ENCODE measurements at regions not wholly inside any gene's neighbourhood (a gene's known extent, or its start where the extent isn't known, plus 50 kb on each side); places are given as distances from the start of the nearest gene placed in this dataset.

GRCh38 chr13:68636784-68637183 lies 1406.6 kb upstream of the PCDH9 start:
- H3K9me3 Mint-ChIP-seq (ENCODE audit: low read depth) = peaks cover 11% of the 10 kb centered on the region
- CTCF ChIA-PET = no interaction called here
- no peak for DNase-seq
- no peak overlapping the region for H3K4me3 Mint-ChIP-seq
- intact Hi-C loops (cut with DNase I, micrococcal nuclease) = no loop called here
- no peaks in the 10 kb centered on the region for H3K27me3 Mint-ChIP-seq
- ATAC-seq = no peak
- no peak overlapping the region for H3K27ac Mint-ChIP-seq
- H3K36me3 Mint-ChIP-seq (ENCODE audit: low read depth) = no peaks in the 10 kb centered on the region
- no peaks in the 10 kb centered on the region for H3K4me1 Mint-ChIP-seq
- POLR2A ChIA-PET = no interaction called here

- POLR2A ChIA-PET = no interaction called here
- no peak for ATAC-seq
- intact Hi-C loops (cut with DNase I, micrococcal nuclease) = no loop called here
- Mint-ChIP-seq H3K4me1 (no peaks in the 10 kb centered on the region), H3K4me3 (no peak overlapping the region), H3K27ac (no peak overlapping the region), H3K27me3 (no peaks in the 10 kb centered on the region), H3K9me3 (ENCODE audit: low read depth) (peaks cover 13% of the 10 kb centered on the region), H3K36me3 (ENCODE audit: low read depth) (no peaks in the 10 kb centered on the region)
- DNase-seq = no peak
- CTCF ChIA-PET = no interaction called here
Observed at GRCh38 chr13:68628994-68629393, 1398.9 kb upstream of the PCDH9 start.

GRCh38 chr13:68627379-68627778 lies 1397.2 kb upstream of the PCDH9 start:
- H3K4me1 Mint-ChIP-seq = no peaks in the 10 kb centered on the region
- no peak for DNase-seq
- no peaks in the 10 kb centered on the region for H3K36me3 Mint-ChIP-seq (ENCODE audit: low read depth)
- intact Hi-C loops (cut with DNase I, micrococcal nuclease) = no loop called here
- peaks cover 8% of the 10 kb centered on the region for H3K9me3 Mint-ChIP-seq (ENCODE audit: low read depth)
- CTCF ChIA-PET = no interaction called here
- no peak overlapping the region for H3K4me3 Mint-ChIP-seq
- no peak for ATAC-seq
- H3K27me3 Mint-ChIP-seq = no peaks in the 10 kb centered on the region
- H3K27ac Mint-ChIP-seq = no peak overlapping the region
- POLR2A ChIA-PET = no interaction called here

GRCh38 chr13:68616600-68617222 lies 1386.6 kb upstream of the PCDH9 start:
- Mint-ChIP-seq H3K36me3 (ENCODE audit: low read depth) (no peaks in the 10 kb centered on the region), H3K4me1 (no peaks in the 10 kb centered on the region), H3K27ac (no peak overlapping the region), H3K9me3 (ENCODE audit: low read depth) (peaks cover 26% of the 10 kb centered on the region), H3K27me3 (no peaks in the 10 kb centered on the region), H3K4me3 (no peak overlapping the region)
- DNase-seq (no peak), ATAC-seq (no peak)
- intact Hi-C loops (cut with DNase I, micrococcal nuclease) = no loop called here
- ChIA-PET CTCF (no interaction called here), POLR2A (no interaction called here)

- CTCF ChIA-PET = no interaction called here
- POLR2A ChIA-PET = no interaction called here
- Mint-ChIP-seq H3K9me3 (ENCODE audit: low read depth) (peaks cover 10% of the 10 kb centered on the region), H3K27me3 (no peaks in the 10 kb centered on the region), H3K4me3 (no peak overlapping the region), H3K27ac (no peak overlapping the region), H3K36me3 (ENCODE audit: low read depth) (no peaks in the 10 kb centered on the region), H3K4me1 (no peaks in the 10 kb centered on the region)
- intact Hi-C loops (cut with DNase I, micrococcal nuclease) = no loop called here
- DNase-seq (no peak), ATAC-seq (no peak)
Observed at GRCh38 chr13:68609661-68610060, 1379.5 kb upstream of the PCDH9 start.

- POLR2A ChIA-PET = no interaction called here
Observed at GRCh38 chr13:68608147-68608546, 1378.0 kb upstream of the PCDH9 start.

GRCh38 chr13:68597641-68598040 lies 1367.5 kb upstream of the PCDH9 start:
- no peak overlapping the region for H3K4me3 Mint-ChIP-seq
- H3K4me1 Mint-ChIP-seq = no peaks in the 10 kb centered on the region
- no peaks in the 10 kb centered on the region for H3K36me3 Mint-ChIP-seq (ENCODE audit: low read depth)
- H3K27ac Mint-ChIP-seq = no peak overlapping the region
- POLR2A ChIA-PET = no interaction called here
- intact Hi-C loops (cut with DNase I, micrococcal nuclease) = no loop called here
- DNase-seq = no peak
- CTCF ChIA-PET = interaction anchor here (0.6 kb wide), 1 partner anchor 193 kb away, joined by 3 read pairs; no protein-coding TSS in a partner anchor
- no peaks in the 10 kb centered on the region for H3K27me3 Mint-ChIP-seq
- peaks cover 9% of the 10 kb centered on the region for H3K9me3 Mint-ChIP-seq (ENCODE audit: low read depth)
- no peak for ATAC-seq

More at GRCh38 chr13:68608147-68608546, 1378.0 kb upstream of the PCDH9 start:
- H3K27ac Mint-ChIP-seq = no peak overlapping the region
- no peak overlapping the region for H3K4me3 Mint-ChIP-seq
- intact Hi-C loops (cut with DNase I, micrococcal nuclease) = no loop called here
- no peaks in the 10 kb centered on the region for H3K27me3 Mint-ChIP-seq
- CTCF ChIA-PET = no interaction called here
- no peaks in the 10 kb centered on the region for H3K4me1 Mint-ChIP-seq
- DNase-seq (no peak), ATAC-seq (no peak)
- no peaks in the 10 kb centered on the region for H3K36me3 Mint-ChIP-seq (ENCODE audit: low read depth)
- H3K9me3 Mint-ChIP-seq (ENCODE audit: low read depth) = peaks cover 11% of the 10 kb centered on the region

GRCh38 chr13:68588623-68589022 lies 1358.5 kb upstream of the PCDH9 start:
- Mint-ChIP-seq H3K27me3 (no peaks in the 10 kb centered on the region), H3K27ac (no peak overlapping the region)

GRCh38 chr13:68584776-68585175 lies 1354.6 kb upstream of the PCDH9 start:
- no peaks in the 10 kb centered on the region for H3K4me1 Mint-ChIP-seq
- DNase-seq (no peak), ATAC-seq (no peak)
- no peak overlapping the region for H3K4me3 Mint-ChIP-seq
- peaks cover 10% of the 10 kb centered on the region for H3K9me3 Mint-ChIP-seq (ENCODE audit: low read depth)
- no peak overlapping the region for H3K27ac Mint-ChIP-seq
- ChIA-PET CTCF (no interaction called here), POLR2A (no interaction called here)
- no peaks in the 10 kb centered on the region for H3K36me3 Mint-ChIP-seq (ENCODE audit: low read depth)
- no peaks in the 10 kb centered on the region for H3K27me3 Mint-ChIP-seq
- intact Hi-C loops (cut with DNase I, micrococcal nuclease) = no loop called here

More at GRCh38 chr13:68588623-68589022, 1358.5 kb upstream of the PCDH9 start:
- intact Hi-C loops (cut with DNase I, micrococcal nuclease) = no loop called here
- no peak for ATAC-seq
- ChIA-PET CTCF (no interaction called here), POLR2A (no interaction called here)
- Mint-ChIP-seq H3K36me3 (ENCODE audit: low read depth) (no peaks in the 10 kb centered on the region), H3K9me3 (ENCODE audit: low read depth) (peaks cover 16% of the 10 kb centered on the region), H3K4me1 (no peaks in the 10 kb centered on the region), H3K4me3 (no peak overlapping the region)
- no peak for DNase-seq

GRCh38 chr13:68574053-68574452 lies 1343.9 kb upstream of the PCDH9 start:
- no peak overlapping the region for H3K27ac Mint-ChIP-seq
- no peaks in the 10 kb centered on the region for H3K27me3 Mint-ChIP-seq
- H3K36me3 Mint-ChIP-seq (ENCODE audit: low read depth) = no peaks in the 10 kb centered on the region
- no peak for ATAC-seq
- no peak overlapping the region for H3K4me3 Mint-ChIP-seq
- H3K4me1 Mint-ChIP-seq = no peaks in the 10 kb centered on the region
- ChIA-PET CTCF (no interaction called here), POLR2A (no interaction called here)
- DNase-seq = no peak
- intact Hi-C loops (cut with DNase I, micrococcal nuclease) = no loop called here
- peaks cover 9% of the 10 kb centered on the region for H3K9me3 Mint-ChIP-seq (ENCODE audit: low read depth)

- no peak overlapping the region for H3K4me3 Mint-ChIP-seq
Observed at GRCh38 chr13:68551701-68552522, 1321.8 kb upstream of the PCDH9 start.

GRCh38 chr13:68550330-68550729 lies 1320.2 kb upstream of the PCDH9 start:
- peaks cover 5% of the 10 kb centered on the region for H3K9me3 Mint-ChIP-seq (ENCODE audit: low read depth)
- intact Hi-C loops (cut with DNase I, micrococcal nuclease) = no loop called here
- H3K36me3 Mint-ChIP-seq (ENCODE audit: low read depth) = no peaks in the 10 kb centered on the region
- no peaks in the 10 kb centered on the region for H3K27me3 Mint-ChIP-seq
- ATAC-seq (no peak), DNase-seq (no peak)
- POLR2A ChIA-PET = no interaction called here
- H3K27ac Mint-ChIP-seq = no peak overlapping the region
- H3K4me1 Mint-ChIP-seq = no peaks in the 10 kb centered on the region
- CTCF ChIA-PET = no interaction called here
- H3K4me3 Mint-ChIP-seq = no peak overlapping the region

More at GRCh38 chr13:68551701-68552522, 1321.8 kb upstream of the PCDH9 start:
- no peak for DNase-seq
- intact Hi-C loops (cut with DNase I, micrococcal nuclease) = no loop called here
- Mint-ChIP-seq H3K27ac (no peak overlapping the region), H3K9me3 (ENCODE audit: low read depth) (peaks cover 5% of the 10 kb centered on the region), H3K4me1 (no peaks in the 10 kb centered on the region), H3K36me3 (ENCODE audit: low read depth) (no peaks in the 10 kb centered on the region), H3K27me3 (no peaks in the 10 kb centered on the region)
- ChIA-PET CTCF (no interaction called here), POLR2A (no interaction called here)
- no peak for ATAC-seq

Measured in activated CD4-positive, alpha-beta T cell treated with anti-CD3 and anti-CD28 coated beads for 36 hours (primary cell).